SK-N-SH (cell line): ENCODE measurements at regions not wholly inside any gene's neighbourhood (a gene's known extent, or its start where the extent isn't known, plus 50 kb on each side); places are given as distances from the start of the nearest gene placed in this dataset.

Experiments
- EZH2phosphoT487 ChIP-seq: fragments of 200-600 bp; sonication (generic); IDR thresholded peaks from 2 replicates; pipeline ENCODE4 v1.6.1; 2017; ENCODE audit warnings: low read depth, mixed run types, mild to moderate bottlenecking, antibody characterized with exemption, moderate library complexity, borderline replicate concordance
- JUND ChIP-seq: IDR thresholded peaks from 2 replicates; pipeline ENCODE4 v1.4.0; 2012
- MAX ChIP-seq: IDR thresholded peaks from 2 replicates; pipeline ENCODE4 v1.4.0; 2012; ENCODE audit warnings: low read depth
- PBX3 ChIP-seq: IDR thresholded peaks from 2 replicates; pipeline ENCODE4; 2012
- POLR2AphosphoS5 ChIP-seq: IDR thresholded peaks from 2 replicates; pipeline ENCODE4 v1.6.1; 2012; ENCODE audit warnings: low read depth, low read length
- RFX5 ChIP-seq: IDR thresholded peaks from 2 replicates; pipeline ENCODE4 v1.6.1; 2012; ENCODE audit warnings: mild to moderate bottlenecking, improper control_type of control experiment, low read length
- RXRA ChIP-seq: IDR thresholded peaks from 2 replicates; pipeline ENCODE4 v1.4.0; 2012; ENCODE audit warnings: low read depth, mild to moderate bottlenecking, borderline replicate concordance
- ZBTB33 ChIP-seq: IDR thresholded peaks from 2 replicates; pipeline ENCODE4 v1.4.0; 2012; ENCODE audit warnings: low read depth, borderline replicate concordance

GRCh38 chr20:54711071-54711470 lies 235.7 kb downstream of the DOK5 start:
- TF ChIP-seq EZH2phosphoT487: no peak
- no peak for TF ChIP-seq ZBTB33
- TF ChIP-seq RXRA: no peak
- TF ChIP-seq RFX5: no peak
- no peak for TF ChIP-seq MAX
- no peak for TF ChIP-seq PBX3
- TF ChIP-seq JUND: no peak
- no peak for TF ChIP-seq POLR2AphosphoS5
